CMK (cell line): ENCODE measurements at regions not wholly inside any gene's neighbourhood (a gene's known extent, or its start where the extent isn't known, plus 50 kb on each side); places are given as distances from the start of the nearest gene placed in this dataset.
"Not testable (repeated sequence)": the region's sequence is repeated elsewhere in the genome, so short reads cannot be mapped to it uniquely, and the experiment has no call there.

Experiments used
- DNase-seq: peaks from one replicate; pipeline ENCODE4 v3.0.0-alpha.2; 2010; ENCODE audit warnings: low read depth

DNA sequence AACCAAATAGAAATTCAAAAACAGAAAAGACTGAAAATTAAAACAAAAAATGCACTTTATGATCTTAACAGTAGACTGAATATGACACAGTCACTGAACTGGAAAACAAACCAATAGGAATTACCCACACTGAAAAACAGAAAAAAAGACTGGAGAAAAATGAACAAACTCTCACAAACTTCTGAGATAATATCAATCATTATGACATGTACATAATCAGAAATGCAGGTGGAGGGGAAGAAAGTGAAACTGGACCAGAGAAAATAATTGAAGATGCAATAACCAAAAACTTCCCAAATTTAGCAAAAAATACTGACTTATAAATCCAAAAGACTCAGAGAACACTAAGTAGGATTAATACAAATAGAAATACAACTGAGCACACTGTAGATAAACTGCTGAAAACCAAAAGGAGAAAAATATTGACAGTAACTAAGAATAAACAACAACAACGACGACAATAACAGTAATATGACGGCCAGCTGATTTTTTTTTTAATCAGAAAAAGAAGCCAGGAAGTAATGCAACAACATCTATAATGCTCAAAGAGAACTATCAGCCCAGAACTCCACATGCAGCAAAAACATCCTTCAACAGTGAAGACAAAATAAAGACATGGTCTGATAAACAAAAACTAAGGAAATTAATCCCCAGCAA is 108.1 kb downstream of the ZFAND4 start:
- no peak for DNase-seq

DNA sequence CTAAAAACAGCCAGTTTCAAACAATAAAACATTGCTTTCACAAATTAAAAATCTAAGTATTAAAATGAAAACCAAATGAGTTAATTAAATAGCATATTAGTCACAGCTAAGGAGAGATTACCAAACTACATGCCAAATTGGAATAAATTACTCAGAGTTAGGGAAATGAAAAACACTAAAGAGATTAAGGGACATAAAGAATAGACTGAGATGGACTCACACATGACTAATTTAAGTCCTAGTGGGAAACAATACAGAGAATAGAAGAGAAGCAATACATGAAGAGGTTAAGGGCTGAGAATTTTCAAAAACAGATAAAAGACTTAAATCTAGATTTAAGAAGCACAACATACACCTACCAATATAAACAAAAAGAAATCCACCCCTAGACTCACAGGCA is 110.6 kb downstream of the ZFAND4 start:
- DNase-seq = no peak

DNA sequence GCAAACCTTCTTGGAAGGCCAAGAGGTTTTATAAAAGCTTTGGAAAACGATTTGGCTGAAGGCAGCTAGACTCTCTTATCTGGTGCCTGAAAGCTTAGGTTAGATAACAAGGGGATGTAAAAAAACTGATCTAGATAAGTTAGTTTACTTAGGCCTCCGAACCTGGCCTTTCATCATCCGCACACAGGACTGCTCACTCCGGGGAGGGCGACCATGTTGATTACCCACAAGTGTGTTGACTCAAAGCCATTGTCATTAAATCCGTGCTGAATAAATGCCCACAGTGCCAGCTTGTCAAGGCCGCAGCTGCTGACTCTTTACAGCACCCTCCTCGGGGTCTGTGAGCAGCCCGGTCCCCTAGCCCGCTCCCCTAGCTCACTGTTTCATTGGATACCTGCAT is 112.3 kb downstream of the ZFAND4 start:
- no peak for DNase-seq

DNA sequence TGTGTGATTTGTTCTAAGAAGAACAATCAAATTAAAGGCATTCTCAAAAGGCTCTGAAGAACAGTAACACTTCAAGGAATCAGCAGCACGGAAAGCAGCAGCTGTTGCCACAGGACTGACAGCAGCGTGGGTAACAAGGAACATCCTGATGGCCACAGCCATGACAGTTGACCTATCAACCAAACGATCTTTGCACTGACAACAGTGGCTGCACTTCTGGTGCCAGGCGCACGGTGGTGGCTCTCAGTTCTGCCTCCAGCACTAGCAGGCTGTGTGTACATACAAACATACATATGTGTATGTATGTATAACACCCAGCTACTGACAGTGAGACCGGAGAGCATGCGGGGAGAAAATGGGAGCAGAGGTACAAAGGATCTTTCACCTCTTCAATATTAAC is 114.1 kb downstream of the ZFAND4 start:
- DNase-seq = peak; percentile 52

DNA sequence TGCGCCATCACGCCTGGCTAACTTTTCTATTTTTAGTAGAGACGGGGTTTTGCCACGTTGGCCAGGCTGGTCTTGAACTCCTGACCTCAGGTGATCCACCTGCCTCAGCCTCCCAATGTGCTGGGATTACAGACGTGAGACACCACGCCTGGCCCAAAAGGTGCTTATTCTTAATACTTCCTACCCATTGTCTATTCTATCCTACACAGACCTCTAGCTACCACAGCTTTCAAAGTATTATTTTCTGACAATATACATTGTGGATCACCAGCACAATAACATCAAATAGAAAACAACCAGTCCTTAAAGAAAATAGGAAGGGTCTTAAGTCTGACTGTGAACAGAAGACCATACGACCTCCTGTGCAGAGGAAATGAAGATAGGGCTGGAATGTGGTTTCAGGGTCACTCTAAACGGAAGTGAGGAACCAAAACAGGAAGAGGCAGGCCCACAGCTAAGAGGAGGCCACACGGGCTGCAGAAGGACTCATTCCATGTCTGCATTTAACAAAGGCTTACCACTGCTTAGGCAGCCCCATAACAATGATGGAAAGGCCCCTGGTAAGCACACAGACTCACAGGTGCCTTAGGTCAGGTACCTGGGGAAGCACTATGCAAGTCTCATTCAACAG is 115.2 kb downstream of the ZFAND4 start:
- DNase-seq = peak; percentile 88

DNA sequence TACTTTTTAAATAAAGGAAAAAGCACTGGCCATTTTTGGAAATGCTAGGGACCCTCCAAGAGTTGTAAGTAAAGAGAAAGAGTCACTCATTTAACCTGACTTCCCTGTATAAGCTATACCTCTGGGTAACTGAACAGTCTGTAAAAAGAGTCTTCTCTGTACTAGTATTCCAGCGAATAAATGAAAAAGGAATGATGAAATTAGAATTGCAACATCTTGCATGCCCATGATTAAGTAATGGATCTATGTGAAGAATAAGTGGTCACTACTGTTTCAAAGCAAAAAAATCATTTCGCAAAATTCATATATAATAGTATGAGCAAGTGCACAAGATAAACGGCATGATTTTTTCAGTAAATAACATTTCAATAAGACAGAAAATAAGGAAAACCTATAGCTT is 116.8 kb downstream of the ZFAND4 start:
- DNase-seq = no peak

DNA sequence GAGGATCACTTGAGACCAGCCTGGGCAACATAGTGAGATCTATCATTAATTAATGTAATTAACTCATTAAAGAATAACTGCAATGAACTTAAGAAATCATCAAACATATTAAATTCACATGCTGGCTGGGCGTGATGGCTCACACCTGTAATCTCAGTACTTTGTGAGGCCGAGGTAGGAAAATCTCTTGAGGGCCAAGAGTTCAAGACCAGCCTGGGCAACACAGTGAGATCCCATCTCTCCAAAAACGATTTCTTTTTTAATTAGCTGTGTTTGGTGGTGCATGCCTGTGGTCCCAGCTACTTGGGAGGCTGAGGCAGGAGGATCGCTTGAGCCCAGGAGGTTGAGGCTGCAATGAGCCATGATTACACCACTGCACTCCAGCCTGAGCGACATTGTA is 117.2 kb downstream of the ZFAND4 start:
- not testable (repeated sequence) for DNase-seq

DNA sequence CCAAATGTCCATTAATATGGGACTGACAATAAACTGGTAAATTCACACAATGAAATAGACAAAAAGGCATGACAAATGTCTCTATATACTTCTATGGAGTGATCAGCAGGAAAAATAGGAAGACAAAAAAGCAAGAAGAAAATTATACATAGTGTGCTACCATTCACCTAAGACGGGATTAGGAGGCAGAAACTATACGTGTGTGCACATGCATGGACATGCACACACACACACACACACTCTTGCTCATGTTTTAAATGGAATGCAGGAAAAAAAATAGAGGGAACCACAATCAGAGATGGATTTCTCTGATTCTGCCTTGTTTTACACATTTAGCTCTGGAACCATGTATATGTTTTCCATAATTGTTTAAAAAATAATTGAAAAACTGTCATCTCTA is 119.0 kb downstream of the ZFAND4 start:
- no peak for DNase-seq

DNA sequence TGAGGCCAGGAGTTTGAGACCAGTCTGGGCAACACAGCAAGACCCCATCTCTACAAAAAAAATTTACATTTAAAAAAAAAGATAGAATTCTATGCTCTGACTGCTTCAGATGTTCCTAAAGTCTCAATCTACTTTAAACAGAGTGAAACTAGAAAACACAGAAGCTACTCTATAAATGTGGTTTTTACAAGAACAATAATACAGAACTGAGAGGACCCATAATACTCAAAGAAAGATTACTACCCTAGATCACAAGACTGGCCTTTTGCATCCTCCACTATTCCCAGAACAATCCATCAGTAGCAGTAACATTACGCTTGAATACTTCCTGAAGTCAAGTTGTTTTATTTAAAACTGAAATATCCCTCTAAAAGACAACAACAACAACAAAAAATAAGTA is 119.4 kb downstream of the ZFAND4 start:
- DNase-seq = no peak

DNA sequence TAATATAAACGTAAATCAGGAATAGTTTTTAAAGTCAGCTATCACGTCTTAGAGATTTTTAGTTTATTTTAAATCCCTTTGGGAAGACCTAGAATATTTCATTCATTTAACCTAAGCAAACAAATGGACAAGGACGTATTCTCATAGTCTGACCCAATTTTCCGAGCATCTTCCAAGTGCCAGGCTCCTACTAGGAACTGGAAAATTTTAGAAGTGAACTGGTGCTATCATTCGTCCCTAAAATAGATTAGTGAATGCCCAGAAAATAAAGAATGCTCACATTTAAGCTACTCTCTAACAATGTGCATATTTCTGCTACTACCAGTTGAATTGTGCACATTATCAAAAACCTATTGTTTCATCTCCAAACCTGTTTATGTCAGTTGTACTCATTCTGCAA is 120.1 kb downstream of the ZFAND4 start:
- DNase-seq = no peak

DNA sequence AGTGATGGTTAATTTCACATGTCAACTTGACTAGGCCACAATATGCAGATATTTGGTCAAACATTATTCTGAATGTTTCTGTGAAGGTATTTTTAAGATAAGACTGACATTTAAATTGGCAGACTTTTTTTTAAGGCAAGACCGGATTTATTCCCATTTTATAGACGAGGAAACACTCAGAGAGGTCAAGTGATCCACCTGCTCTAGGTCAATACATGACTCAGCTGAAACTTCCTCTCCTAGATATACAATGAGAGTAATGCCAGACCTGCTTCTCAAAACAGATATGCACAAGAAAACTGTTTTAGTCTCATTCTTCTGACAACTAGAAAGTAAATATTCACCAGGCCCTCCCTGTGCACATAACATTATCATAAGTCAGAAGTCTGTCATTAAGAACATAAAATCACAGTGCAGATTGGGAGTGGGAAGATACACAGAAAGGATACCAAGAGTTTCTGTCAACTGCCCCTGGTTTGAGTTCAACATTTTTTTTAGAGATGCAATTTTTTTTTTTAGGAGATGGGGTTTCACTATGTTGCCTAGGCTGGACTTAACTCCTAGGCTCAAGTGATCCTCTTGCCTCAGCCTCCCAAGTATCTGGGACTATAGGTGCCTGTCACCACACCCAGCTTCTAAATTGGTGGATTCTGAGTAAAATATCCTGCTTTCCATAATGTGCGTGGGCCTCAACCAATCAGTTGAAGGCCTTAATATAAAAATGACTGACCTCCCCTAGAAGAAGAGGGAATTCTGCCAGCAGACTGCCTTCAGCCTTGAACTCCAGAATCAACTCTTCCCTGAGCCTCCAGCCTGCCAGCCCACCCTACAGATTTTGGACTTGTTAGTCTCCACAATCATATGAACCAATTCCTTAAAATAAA is 121.4 kb downstream of the ZFAND4 start:
- no peak for DNase-seq

DNA sequence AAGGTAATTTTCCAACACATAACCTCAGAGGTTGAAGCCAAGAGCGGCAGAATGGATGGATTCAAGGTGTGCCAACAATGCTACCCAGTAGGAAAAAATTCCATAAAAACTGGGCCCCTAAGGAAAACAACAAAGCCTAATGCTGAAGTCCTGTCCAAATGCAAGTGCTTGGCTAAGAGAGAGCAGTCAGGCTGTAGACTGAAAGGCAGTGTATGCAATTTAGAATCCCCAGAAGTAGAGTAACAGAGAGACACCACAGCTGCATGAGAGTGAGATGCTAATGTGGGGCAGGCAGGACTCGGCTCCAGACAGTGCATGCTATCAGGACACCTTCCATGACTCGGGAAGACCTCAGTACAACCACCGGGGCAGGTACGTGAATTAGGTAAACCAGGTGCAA is 124.5 kb downstream of the ZFAND4 start:
- no peak for DNase-seq

DNA sequence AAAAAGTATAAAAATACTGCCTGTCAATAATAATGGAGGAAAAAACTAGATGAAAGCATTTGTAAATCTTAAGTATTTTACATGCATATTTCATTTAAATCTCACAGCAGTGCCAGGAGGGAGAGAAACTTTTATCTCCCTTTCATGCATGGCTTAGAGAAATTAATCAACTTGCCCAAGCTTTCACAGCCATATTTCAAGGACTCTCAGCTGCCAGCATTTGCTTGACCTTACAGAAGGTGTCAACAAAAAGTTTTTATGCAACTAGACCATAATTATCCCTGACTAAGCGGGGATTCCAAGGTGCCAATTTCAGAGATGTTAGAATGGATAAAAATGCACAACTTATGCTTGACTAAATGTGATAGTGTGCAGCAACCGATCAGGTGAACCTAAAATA is 125.4 kb downstream of the ZFAND4 start:
- no peak for DNase-seq

DNA sequence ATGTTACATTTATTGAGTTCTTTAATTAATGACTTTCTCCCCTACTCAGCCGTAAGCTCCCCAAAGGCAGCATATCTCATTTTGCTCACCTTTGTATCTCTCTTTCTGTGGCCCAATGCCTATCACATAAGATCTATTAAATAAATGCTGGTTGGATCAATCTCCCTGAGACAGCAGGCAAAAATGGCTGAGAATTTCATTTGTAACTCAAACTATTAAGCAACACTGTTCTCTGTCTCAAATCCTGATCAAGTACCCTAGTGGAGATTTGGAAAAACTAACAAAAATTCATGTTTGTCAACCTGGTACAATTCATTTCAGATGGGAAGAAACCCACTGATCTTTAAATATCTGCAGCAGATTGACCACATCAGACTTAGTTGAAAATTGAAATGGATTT is 127.4 kb downstream of the ZFAND4 start:
- DNase-seq = no peak

DNA sequence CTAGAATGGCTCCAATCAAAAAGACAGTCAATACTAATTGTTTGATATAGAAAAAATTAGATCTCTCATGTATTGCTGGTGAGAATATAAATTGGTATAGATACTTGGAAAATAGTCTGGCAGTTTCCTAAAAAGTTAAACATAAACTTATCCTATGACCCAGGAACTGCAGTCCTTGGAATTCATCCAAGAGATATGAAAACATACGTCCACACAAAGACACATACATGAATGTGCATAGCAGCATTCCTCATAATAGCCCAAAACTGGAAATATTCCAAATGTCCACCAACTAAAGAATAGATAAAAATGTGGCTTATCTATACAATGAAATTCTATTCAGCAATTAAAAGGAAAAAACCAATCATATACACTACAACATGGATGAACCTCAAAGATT is 128.4 kb downstream of the ZFAND4 start:
- no peak for DNase-seq

DNA sequence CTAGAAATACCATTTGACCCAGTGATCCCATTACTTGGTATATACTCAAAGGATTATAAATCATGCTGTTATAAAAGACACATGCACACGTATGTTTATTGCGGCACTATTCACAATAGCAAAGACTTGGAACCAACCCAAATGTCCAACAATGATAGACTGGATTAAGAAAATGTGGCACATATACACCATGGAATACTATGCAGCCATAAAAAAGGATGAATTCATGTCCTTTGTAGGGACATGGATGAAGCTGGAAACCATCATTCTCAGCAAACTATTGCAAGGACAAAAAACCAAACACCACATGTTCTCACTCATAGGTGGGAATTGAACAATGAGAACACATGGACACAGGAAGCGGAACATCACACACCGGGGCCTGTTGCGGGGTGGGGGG is 131.5 kb downstream of the ZFAND4 start:
- DNase-seq = not testable (repeated sequence)

DNA sequence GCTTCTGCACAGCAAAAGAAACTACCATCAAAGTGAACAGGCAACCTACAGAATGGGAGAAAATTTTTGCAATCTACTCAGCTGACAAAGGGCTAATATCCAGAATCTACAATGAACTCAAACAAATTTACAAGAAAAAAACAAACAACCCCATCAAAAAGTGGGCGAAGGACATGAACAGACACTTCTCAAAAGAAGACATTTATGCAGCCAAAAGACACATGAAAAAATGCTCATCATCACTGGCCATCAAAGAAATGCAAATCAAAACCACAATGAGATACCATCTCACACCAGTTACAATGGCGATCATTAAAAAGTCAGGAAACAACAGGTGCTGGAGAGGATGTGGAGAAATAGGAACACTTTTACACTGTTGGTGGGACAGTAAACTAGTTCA is 132.0 kb downstream of the ZFAND4 start:
- not testable (repeated sequence) for DNase-seq

DNA sequence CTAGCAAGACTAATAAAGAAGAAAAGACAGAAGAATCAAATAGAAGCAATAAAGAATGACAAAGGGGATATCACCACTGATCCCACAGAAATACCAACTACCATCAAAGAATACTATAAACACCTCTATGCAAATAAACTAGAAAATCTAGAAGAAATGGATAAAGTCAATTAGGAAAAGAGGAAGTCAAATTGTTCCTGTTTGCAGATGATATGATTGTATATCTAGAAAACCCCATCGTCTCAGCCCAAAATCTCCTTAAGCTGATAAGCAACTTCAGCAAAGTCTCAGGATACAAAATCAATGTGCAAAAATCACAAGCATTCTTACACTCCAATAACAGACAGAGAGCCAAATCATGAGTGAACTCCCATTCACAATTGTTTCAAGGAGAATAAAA is 133.0 kb downstream of the ZFAND4 start:
- not testable (repeated sequence) for DNase-seq

DNA sequence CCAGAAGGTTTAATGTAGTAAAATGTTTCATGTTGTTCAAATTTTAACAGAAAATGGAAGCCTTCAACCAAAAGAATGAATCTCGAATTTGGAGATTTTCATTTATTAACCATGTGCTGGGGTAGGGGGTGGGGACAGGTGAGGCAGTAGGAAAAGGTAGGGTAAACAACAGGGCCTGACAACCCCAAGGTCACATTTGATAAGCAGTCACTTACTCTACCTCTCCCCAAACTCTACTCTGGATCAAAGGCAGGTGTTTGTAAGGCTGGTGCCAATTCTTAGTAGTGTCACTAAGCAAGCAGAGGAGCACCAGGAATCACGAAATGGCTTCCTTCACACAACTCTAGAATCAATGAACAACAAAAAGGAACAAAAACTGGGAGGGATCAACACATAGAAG is 138.0 kb downstream of the ZFAND4 start:
- no peak for DNase-seq

DNA sequence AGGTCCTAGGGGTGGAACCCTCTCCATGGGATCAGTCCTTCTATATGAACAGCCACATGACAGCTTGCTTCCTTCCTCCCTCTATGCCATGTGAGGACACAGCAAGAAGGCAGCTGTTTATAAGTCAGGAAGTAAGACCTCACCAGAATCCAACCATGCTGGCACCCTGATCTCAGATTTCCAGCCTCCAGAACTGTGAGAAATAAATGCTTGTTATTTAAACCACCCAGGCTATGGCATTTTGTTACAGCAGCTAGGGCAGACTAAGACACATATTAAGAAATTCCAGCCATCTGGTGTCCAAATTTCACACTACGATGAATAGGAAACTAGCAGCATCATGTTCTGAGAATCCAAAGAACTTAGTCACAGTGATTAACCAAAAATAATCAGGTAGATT is 140.1 kb downstream of the ZFAND4 start:
- peak; percentile 18 for DNase-seq

DNA sequence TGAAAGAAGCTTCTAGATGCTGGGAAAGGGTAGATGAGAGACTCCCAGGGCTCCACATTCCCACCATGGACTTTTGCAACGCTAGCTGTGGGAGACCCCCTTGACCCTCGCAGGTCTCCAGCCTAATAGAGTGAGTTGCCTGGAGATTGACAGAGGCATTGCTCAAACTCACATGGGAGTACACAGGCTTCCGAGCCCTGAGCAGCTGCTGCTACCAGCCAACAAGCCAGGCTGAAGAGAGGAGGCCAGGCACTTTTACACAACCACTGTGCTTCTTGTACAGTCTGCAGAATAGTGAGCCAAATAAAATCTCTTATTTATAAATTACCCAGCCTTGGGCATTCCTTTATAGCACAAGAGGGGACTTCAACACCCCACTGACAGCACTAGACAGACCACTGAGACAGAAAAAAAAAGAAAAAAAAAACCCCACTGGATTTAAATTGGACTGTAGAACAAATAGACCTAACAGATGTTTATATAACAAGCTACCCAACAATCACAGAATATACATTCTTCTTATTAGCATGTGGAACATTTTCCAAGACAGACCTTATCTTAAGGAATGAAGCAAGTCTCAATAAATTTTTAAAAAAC is 146.2 kb downstream of the ZFAND4 start:
- no peak for DNase-seq

DNA sequence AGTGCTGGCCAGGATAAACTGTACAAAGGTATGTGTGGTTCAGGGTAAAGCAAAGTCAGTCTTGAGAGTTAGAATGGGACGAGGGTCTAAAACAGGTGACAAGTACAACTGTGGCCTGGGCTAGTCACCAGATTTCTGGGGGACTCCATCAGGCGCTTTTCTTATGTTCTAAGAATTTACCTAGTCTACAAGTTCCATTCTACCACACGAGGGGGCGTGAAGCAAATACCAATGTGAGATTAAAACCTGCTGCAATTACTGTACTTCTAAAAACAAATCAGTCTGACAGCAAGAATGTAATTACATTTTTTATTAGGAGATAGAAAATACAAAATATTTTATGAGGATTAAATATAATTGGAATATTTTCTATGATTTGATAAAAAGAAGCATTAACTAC is 146.5 kb downstream of the ALOX5 start:
- no peak for DNase-seq

DNA sequence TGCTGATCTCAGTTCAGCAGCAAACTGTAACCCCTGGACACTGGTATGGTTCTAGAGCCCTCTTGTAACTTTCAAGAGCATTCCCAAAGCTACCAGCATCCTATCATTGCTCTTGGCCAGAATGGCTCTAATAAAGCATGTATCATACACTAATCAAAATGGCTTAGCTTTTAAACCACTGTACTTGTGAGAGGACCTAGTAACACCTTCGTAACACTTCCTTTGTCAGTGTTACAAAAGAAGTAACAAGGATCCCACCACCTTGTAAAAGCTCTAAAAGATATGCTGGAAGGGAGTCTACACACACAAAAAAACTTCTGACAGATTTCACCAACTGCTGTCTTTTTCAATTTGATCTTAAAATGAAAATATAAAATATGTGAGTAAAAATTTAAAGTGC is 144.7 kb downstream of the ALOX5 start:
- DNase-seq = no peak
